GM10847 (cell line): ENCODE measurements at regions not wholly inside any gene's neighbourhood (a gene's known extent, or its start where the extent isn't known, plus 50 kb on each side); places are given as distances from the start of the nearest gene placed in this dataset.

Source experiments
- POLR2A ChIP-seq: IDR thresholded peaks from 2 replicates; pipeline ENCODE4 v1.6.1; 2011; ENCODE audit not compliant: insufficient read length; ENCODE audit errors: extremely low read depth

- no peak for TF ChIP-seq POLR2A
Observed at GRCh38 chr17:71727292-71727691, 393.5 kb upstream of the SOX9 start.

- no peak for TF ChIP-seq POLR2A
Observed at GRCh38 chr17:71727723-71728122, 393.1 kb upstream of the SOX9 start.

- TF ChIP-seq POLR2A, result no peak
Observed at GRCh38 chr17:71730871-71731270, 389.9 kb upstream of the SOX9 start.

- TF ChIP-seq POLR2A, result no peak
Observed at GRCh38 chr17:71735893-71736292, 384.9 kb upstream of the SOX9 start.

- no peak for TF ChIP-seq POLR2A
Observed at GRCh38 chr17:71740866-71741265, 380.0 kb upstream of the SOX9 start.

GRCh38 chr17:71741836-71742235 is 379.0 kb upstream of the SOX9 start:
- no peak for TF ChIP-seq POLR2A

GRCh38 chr17:71748872-71749271 is 371.9 kb upstream of the SOX9 start:
- TF ChIP-seq POLR2A, result no peak

- no peak for TF ChIP-seq POLR2A
Observed at GRCh38 chr17:71753070-71753469, 367.8 kb upstream of the SOX9 start.

- no peak for TF ChIP-seq POLR2A
Observed at GRCh38 chr17:71757156-71757555, 363.7 kb upstream of the SOX9 start.

- no peak for TF ChIP-seq POLR2A
Observed at GRCh38 chr17:71757956-71758355, 362.9 kb upstream of the SOX9 start.

GRCh38 chr17:71759422-71760060 is 361.3 kb upstream of the SOX9 start:
- no peak for TF ChIP-seq POLR2A

- TF ChIP-seq POLR2A, result no peak
Observed at GRCh38 chr17:71760062-71760720, 360.6 kb upstream of the SOX9 start.

GRCh38 chr17:71762526-71762925 is 358.3 kb upstream of the SOX9 start:
- TF ChIP-seq POLR2A, result no peak

GRCh38 chr17:71764505-71764904 is 356.3 kb upstream of the SOX9 start:
- no peak for TF ChIP-seq POLR2A

- no peak for TF ChIP-seq POLR2A
Observed at GRCh38 chr17:71765437-71765836, 355.4 kb upstream of the SOX9 start.

GRCh38 chr17:71769850-71770249 is 351.0 kb upstream of the SOX9 start:
- TF ChIP-seq POLR2A, result no peak

- TF ChIP-seq POLR2A, result no peak
Observed at GRCh38 chr17:71777048-71777640, 343.7 kb upstream of the SOX9 start.

- TF ChIP-seq POLR2A, result no peak
Observed at GRCh38 chr17:71779482-71779881, 341.3 kb upstream of the SOX9 start.
